SK-N-SH (cell line): ENCODE measurements at regions not wholly inside any gene's neighbourhood (a gene's known extent, or its start where the extent isn't known, plus 50 kb on each side); places are given as distances from the start of the nearest gene placed in this dataset.

Experiments used
- CHD2 ChIP-seq: fragments of 150-350 bp; IDR thresholded peaks from 2 replicates; pipeline ENCODE4 v1.6.1; 2018; ENCODE audit warnings: low read length; ENCODE audit not compliant: partially characterized antibody
- CTCF ChIP-seq: fragments of 200-600 bp; sonication (generic); IDR thresholded peaks from 2 replicates; pipeline ENCODE4 v1.6.1; 2017; ENCODE audit warnings: antibody characterized with exemption, mild to moderate bottlenecking, moderate library complexity
- EZH2phosphoT487 ChIP-seq: fragments of 200-600 bp; sonication (generic); IDR thresholded peaks from 2 replicates; pipeline ENCODE4 v1.6.1; 2017; ENCODE audit warnings: low read depth, mixed run types, mild to moderate bottlenecking, antibody characterized with exemption, moderate library complexity, borderline replicate concordance
- FOXM1 ChIP-seq: IDR thresholded peaks from 2 replicates; pipeline ENCODE4 v1.4.0; 2012; ENCODE audit warnings: low read depth, mild to moderate bottlenecking
- MEF2A ChIP-seq: IDR thresholded peaks from 2 replicates; pipeline ENCODE4 v1.4.0; 2012; ENCODE audit warnings: low read depth, borderline replicate concordance
- PBX3 ChIP-seq: IDR thresholded peaks from 2 replicates; pipeline ENCODE4; 2012
- RAD21 ChIP-seq: IDR thresholded peaks from 2 replicates; pipeline ENCODE4 v1.6.1; 2012; ENCODE audit warnings: mild to moderate bottlenecking, low read length
- TAF1 ChIP-seq: IDR thresholded peaks from 2 replicates; pipeline ENCODE4 v1.6.1; 2012; ENCODE audit warnings: low read depth, mild to moderate bottlenecking, low read length, moderate library complexity, borderline replicate concordance
- TF ChIP-seq, protein P1 (sequence below): IDR thresholded peaks from 2 replicates; pipeline ENCODE4 v1.4.0; 2012; ENCODE audit warnings: low read depth

- TF ChIP-seq CHD2, result no peak
- TF ChIP-seq CTCF, result no peak
- TF ChIP-seq RAD21, result no peak
- no peak for TF ChIP-seq EZH2phosphoT487
- TF ChIP-seq FOXM1, result no peak
- TF ChIP-seq PBX3, result no peak
- TF ChIP-seq MEF2A, result no peak
- TF ChIP-seq TAF1, result no peak
- TF ChIP-seq, protein P1, sequence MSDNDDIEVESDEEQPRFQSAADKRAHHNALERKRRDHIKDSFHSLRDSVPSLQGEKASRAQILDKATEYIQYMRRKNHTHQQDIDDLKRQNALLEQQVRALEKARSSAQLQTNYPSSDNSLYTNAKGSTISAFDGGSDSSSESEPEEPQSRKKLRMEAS, result no peak
These were observed 366.0 kb downstream of the CPS1 start for GRCh38 chr2:210922419-210922818.
